RWPE1 (cell line): ENCODE measurements at regions not wholly inside any gene's neighbourhood (a gene's known extent, or its start where the extent isn't known, plus 50 kb on each side); places are given as distances from the start of the nearest gene placed in this dataset.

Source experiments
- CTCF ChIA-PET: fragments of 350-600 bp; sonication (Branson Sonifier 250); formaldehyde crosslinking; extraction: SDS; loops from one replicate; lab custom pipeline; 2021; lab: Yijun Ruan, JAX
- POLR2A ChIA-PET: fragments of 400-600 bp; formaldehyde crosslinking; extraction: SDS; loops from one replicate; lab custom pipeline; 2020; ENCODE audit warnings: antibody characterized with exemption; ENCODE audit not compliant: low non-redundant PET; lab: Yijun Ruan, JAX
- DNase-seq: peaks from one replicate; pipeline ENCODE4 v3.0.0; 2012; ENCODE audit warnings: low spot score
- H3K27ac ChIP-seq: fragments of 450-650 bp; 2 replicates; pipeline ENCODE4 v1.5.1; 2017
- TF ChIP-seq, protein P1 (sequence below): fragments of 450-650 bp; conservative IDR thresholded peaks from 2 replicates; pipeline ENCODE4 v1.5.1; 2017; ENCODE audit warnings: low read depth, mild to moderate bottlenecking

DNA sequence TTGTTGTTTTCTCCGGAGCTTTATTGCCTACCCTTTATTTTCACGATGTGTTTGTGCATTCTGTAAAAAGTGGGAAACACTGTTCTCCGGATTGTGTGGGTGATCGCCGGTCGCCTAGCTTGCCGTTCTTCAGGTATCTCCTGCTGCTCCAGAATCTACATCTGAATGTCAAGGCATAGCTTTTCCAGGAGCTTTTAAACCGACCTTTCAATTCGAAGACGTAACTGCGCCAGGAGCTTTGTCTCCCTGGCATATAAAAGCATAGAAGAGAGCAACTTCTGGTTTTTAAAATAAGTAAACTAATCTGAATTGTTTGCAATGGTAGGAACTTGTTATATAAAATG lies 96.0 kb downstream of the HFE start:
- no peak for DNase-seq
- TF ChIP-seq, protein P1, sequence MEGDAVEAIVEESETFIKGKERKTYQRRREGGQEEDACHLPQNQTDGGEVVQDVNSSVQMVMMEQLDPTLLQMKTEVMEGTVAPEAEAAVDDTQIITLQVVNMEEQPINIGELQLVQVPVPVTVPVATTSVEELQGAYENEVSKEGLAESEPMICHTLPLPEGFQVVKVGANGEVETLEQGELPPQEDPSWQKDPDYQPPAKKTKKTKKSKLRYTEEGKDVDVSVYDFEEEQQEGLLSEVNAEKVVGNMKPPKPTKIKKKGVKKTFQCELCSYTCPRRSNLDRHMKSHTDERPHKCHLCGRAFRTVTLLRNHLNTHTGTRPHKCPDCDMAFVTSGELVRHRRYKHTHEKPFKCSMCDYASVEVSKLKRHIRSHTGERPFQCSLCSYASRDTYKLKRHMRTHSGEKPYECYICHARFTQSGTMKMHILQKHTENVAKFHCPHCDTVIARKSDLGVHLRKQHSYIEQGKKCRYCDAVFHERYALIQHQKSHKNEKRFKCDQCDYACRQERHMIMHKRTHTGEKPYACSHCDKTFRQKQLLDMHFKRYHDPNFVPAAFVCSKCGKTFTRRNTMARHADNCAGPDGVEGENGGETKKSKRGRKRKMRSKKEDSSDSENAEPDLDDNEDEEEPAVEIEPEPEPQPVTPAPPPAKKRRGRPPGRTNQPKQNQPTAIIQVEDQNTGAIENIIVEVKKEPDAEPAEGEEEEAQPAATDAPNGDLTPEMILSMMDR = no peak
- H3K27ac ChIP-seq = no peak overlapping the region
- POLR2A ChIA-PET = interaction anchor here (0.6 to 1.8 kb wide), 2 partner anchors 25 to 32 kb away, joined by 10 to 21 read pairs; a partner anchor contains a TSS
- CTCF ChIA-PET = no interaction called here

DNA sequence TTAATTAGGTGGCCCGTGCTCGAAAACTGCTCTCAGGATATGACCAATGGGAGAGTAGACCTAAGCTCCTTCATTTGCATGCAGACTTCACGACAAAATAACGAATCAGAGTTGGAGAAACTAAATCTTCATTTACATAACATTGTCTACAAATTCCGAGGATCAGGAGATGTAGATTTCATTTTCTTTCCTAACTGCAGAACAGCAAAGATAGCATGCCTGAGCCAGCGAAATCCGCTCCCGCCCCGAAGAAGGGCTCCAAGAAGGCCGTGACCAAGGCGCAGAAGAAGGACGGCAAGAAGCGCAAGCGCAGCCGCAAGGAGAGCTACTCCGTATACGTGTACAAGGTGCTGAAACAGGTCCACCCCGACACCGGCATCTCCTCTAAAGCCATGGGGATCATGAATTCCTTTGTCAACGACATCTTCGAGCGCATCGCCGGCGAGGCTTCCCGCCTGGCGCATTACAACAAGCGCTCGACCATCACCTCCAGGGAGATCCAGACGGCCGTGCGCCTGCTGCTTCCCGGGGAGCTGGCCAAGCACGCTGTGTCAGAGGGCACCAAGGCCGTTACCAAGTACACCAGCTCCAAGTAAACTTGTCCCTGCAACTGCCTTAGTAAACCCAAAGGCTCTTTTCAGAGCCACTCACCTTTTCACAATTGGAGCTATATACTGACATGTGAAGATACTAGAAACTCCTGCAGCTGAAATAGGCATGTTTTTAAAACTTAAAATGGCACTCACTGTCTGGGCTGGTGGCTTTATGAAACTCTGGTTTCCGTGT lies 96.5 kb downstream of the HFE start:
- POLR2A ChIA-PET = interaction anchor here (0.6 to 1.8 kb wide), 3 partner anchors 26 to 407 kb away, joined by 3 to 21 read pairs (median 10); a partner anchor contains a TSS
- TF ChIP-seq, protein P1 = no peak
- CTCF ChIA-PET = no interaction called here
- no peak for DNase-seq
- peak overlapping the region; percentile 60 for H3K27ac ChIP-seq

DNA sequence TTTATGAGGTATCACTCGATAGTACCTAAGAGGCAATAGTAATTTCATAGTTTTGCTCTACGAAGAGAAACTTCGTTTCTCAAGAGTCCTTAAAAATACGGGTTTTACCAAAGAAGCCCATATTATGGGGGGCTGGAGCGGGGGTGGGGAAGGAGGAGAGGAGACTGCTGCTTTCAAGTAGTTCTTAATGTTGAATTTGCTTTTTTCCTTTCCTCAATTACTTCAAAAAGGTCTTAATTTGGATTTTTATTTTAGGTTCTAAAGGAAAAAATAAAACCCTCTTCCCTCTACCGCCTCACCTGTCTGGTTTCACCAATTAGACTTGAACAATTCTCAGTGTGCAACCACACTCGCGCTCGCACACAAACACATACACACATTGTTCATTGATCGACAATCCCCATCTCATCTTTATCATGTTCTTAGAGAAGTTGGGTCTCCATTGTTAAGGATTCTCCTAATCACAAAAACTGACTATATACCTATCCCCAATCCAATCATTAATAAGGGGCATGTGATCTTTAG lies 97.2 kb downstream of the HFE start:
- no peak for DNase-seq
- POLR2A ChIA-PET = interaction anchor here (0.6 kb wide), 1 partner anchor 407 kb away, joined by 3 read pairs; no protein-coding TSS in a partner anchor
- CTCF ChIA-PET = no interaction called here
- TF ChIP-seq, protein P1 = no peak
- H3K27ac ChIP-seq = no peak overlapping the region

DNA sequence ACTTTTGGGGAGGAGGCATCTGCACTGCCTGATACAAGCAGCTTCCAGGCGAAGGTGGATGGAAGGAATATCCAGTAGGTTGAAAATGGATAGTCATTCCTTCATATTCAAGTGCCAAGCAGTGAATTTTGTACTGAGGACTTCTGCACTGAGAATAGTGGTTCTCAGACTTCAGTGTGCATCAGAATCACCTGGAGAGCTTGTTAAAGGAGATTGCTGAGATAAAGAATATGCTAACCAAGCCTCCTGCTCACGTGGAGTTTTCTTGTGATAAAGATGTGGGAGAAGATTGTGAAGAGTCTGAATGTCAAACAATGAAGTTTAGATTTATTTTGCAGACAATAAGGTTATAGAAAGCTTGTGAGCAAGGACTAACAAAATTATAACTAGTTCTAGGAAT lies 97.8 kb downstream of the HFE start:
- no peak for DNase-seq
- POLR2A ChIA-PET = no interaction called here
- H3K27ac ChIP-seq = no peak overlapping the region
- TF ChIP-seq, protein P1 = no peak
- CTCF ChIA-PET = no interaction called here

DNA sequence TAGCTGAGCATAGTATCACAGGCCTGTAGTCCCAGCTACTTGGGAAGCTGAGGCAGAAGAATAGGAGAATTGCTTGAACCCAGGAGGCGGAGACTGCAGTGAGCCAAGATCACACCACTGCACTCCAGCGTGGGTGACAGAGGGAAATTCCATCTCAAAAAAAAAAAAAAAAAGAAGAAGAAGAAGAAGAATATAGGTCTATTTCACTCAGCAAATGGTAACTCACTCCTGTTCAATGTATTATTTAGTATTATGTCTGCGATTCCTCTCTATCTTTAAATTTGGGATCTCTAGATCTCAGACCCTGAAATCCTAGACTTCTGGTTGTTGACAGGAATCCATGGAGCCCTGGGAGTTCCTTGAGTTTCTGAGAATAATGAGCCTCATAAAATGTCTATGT lies 98.6 kb downstream of the HFE start:
- no peak for DNase-seq
- ChIA-PET CTCF (no interaction called here), POLR2A (no interaction called here)
- TF ChIP-seq, protein P1 = no peak
- H3K27ac ChIP-seq = no peak overlapping the region

DNA sequence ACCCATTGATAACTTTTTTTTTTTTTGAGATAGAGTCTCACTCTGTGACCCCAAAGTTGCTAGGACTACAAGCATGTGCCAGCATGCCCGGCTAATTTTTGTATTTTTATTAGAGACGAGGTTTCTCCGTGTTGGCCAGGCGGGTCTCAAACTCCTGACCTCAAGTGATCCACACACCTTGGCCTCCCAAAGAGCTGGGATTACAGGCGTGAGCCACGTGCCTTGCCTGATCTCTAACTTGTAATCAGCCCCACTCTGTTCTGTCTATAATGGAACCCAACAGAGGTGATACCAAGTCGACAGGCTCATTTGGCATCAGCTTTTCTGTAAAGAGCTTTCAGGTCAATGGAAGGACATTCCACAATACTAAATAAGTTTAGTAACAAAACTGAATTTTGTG lies 99.4 kb downstream of the HFE start:
- TF ChIP-seq, protein P1 = no peak
- POLR2A ChIA-PET = no interaction called here
- CTCF ChIA-PET = no interaction called here
- no peak overlapping the region for H3K27ac ChIP-seq
- no peak for DNase-seq
